OCI-LY1 (cell line): ENCODE measurements at regions not wholly inside any gene's neighbourhood (a gene's known extent, or its start where the extent isn't known, plus 50 kb on each side); places are given as distances from the start of the nearest gene placed in this dataset.

Experiments
- H2AFZ ChIP-seq: fragments of 200-600 bp; sonication (generic), shearing (Covaris generic); 2 replicates; pipeline ENCODE4 v1.6.0; 2014; ENCODE audit warnings: antibody characterized with exemption, mild to moderate bottlenecking, low read length
- H3F3A ChIP-seq: fragments of 200-600 bp; sonication (generic), shearing (Covaris generic); 2 replicates; pipeline ENCODE4 v1.6.0; 2014; ENCODE audit warnings: mild to moderate bottlenecking, antibody characterized with exemption, low read length, moderate library complexity; ENCODE audit not compliant: insufficient read depth
- H3K27ac ChIP-seq: fragments of 200-600 bp; sonication (generic); 2 replicates; pipeline ENCODE4 v1.5.1; 2014; ENCODE audit warnings: low read length, mixed run types, mild to moderate bottlenecking, low read depth; ENCODE audit not compliant: poor library complexity, severe bottlenecking
- H3K27me3 ChIP-seq: fragments of 200-600 bp; sonication (generic); 2 replicates; pipeline ENCODE4 v1.6.0; 2014; ENCODE audit warnings: antibody characterized with exemption, mild to moderate bottlenecking, low read length, moderate library complexity; ENCODE audit not compliant: insufficient read depth
- H3K36me3 ChIP-seq: fragments of 200-600 bp; sonication (generic); 2 replicates; pipeline ENCODE4 v1.6.1; 2014; ENCODE audit warnings: mild to moderate bottlenecking, antibody characterized with exemption, low read length, moderate library complexity, mixed read lengths; ENCODE audit not compliant: insufficient read depth
- H3K4me1 ChIP-seq: fragments of 200-600 bp; sonication (generic); 2 replicates; pipeline ENCODE4 v1.5.1; 2014; ENCODE audit warnings: mild to moderate bottlenecking, low read length, moderate library complexity; ENCODE audit not compliant: insufficient read depth, severe bottlenecking
- H3K4me2 ChIP-seq: fragments of 200-600 bp; sonication (generic), shearing (Covaris generic); 2 replicates; pipeline ENCODE4 v1.6.1; 2014; ENCODE audit warnings: low read length
- H3K4me3 ChIP-seq: fragments of 200-600 bp; sonication (generic); 2 replicates; pipeline ENCODE4 v1.5.1; 2014; ENCODE audit warnings: low read length, low read depth, mild to moderate bottlenecking, mixed read lengths; ENCODE audit not compliant: poor library complexity, severe bottlenecking
- H3K79me2 ChIP-seq: fragments of 200-600 bp; shearing (Covaris generic); 2 replicates; pipeline ENCODE4 v1.6.1; 2016; ENCODE audit warnings: mixed run types, low read length, mixed read lengths; ENCODE audit not compliant: insufficient read depth
- H3K9ac ChIP-seq: fragments of 200-600 bp; sonication (generic), shearing (Covaris generic); 2 replicates; pipeline ENCODE4 v1.6.1; 2014; ENCODE audit warnings: mild to moderate bottlenecking, low read length, mixed read lengths
- H3K9me2 ChIP-seq: fragments of 200-600 bp; sonication (generic), shearing (Covaris generic); 2 replicates; pipeline ENCODE4 v1.6.1; 2014; ENCODE audit warnings: low read depth, mild to moderate bottlenecking, low read length, mixed read lengths
- H3K9me3 ChIP-seq: fragments of 200-600 bp; shearing (Covaris generic); 2 replicates; pipeline ENCODE4 v1.6.1; 2014; ENCODE audit warnings: low read length, mixed read lengths
- H4K20me1 ChIP-seq: fragments of 200-600 bp; sonication (generic), shearing (Covaris generic); 2 replicates; pipeline ENCODE4 v1.6.0; 2016; ENCODE audit warnings: mild to moderate bottlenecking, low read length; ENCODE audit not compliant: insufficient read depth
- CTCF ChIP-seq: fragments of 200-600 bp; sonication (generic), shearing (Covaris generic); IDR thresholded peaks from 2 replicates; pipeline ENCODE4 v1.5.1; 2017; ENCODE audit warnings: mild to moderate bottlenecking, antibody characterized with exemption, low read length, moderate library complexity, mixed read lengths
- EZH2 ChIP-seq: fragments of 200-600 bp; sonication (generic), shearing (Covaris generic); IDR thresholded peaks from 2 replicates; pipeline ENCODE4 v1.8.0; 2017; ENCODE audit warnings: borderline replicate concordance, mixed run types, mild to moderate bottlenecking, antibody characterized with exemption, low read length, moderate library complexity, mixed read lengths

- TF ChIP-seq EZH2 (no peak), CTCF (no peak)
- Histone ChIP-seq H3K9me3 (no peaks in the 10 kb centered on the region), H4K20me1 (no peaks in the 10 kb centered on the region), H3K79me2 (no peaks in the 10 kb centered on the region), H3K27ac (no peak overlapping the region), H2AFZ (no peak overlapping the region), H3K4me2 (no peak overlapping the region), H3K27me3 (no peaks in the 10 kb centered on the region), H3F3A (no peaks in the 10 kb centered on the region), H3K9me2 (no peaks in the 10 kb centered on the region), H3K9ac (no peak overlapping the region), H3K36me3 (no peaks in the 10 kb centered on the region), H3K4me1 (no peaks in the 10 kb centered on the region), H3K4me3 (no peak overlapping the region)
Measured at GRCh38 chr2:147122944-147123343, 721.9 kb upstream of the ACVR2A start.

GRCh38 chr2:147110962-147111361 is 733.9 kb upstream of the ACVR2A start:
- no peaks in the 10 kb centered on the region for H4K20me1 ChIP-seq
- no peak overlapping the region for H3K27ac ChIP-seq
- H3K27me3 ChIP-seq, result no peaks in the 10 kb centered on the region
- H3K79me2 ChIP-seq, result no peaks in the 10 kb centered on the region
- no peak overlapping the region for H3K9ac ChIP-seq
- H3F3A ChIP-seq, result no peaks in the 10 kb centered on the region
- no peaks in the 10 kb centered on the region for H3K4me1 ChIP-seq
- TF ChIP-seq EZH2 (no peak), CTCF (no peak)
- H3K9me3 ChIP-seq, result no peaks in the 10 kb centered on the region
- H3K9me2 ChIP-seq, result no peaks in the 10 kb centered on the region
- H3K4me2 ChIP-seq, result no peak overlapping the region
- no peak overlapping the region for H3K4me3 ChIP-seq
- no peak overlapping the region for H2AFZ ChIP-seq
- no peaks in the 10 kb centered on the region for H3K36me3 ChIP-seq

- Histone ChIP-seq H3K4me3 (no peak overlapping the region), H2AFZ (no peak overlapping the region), H3K27ac (no peak overlapping the region), H3K4me2 (no peak overlapping the region), H4K20me1 (no peaks in the 10 kb centered on the region), H3K27me3 (no peaks in the 10 kb centered on the region), H3K9me3 (no peaks in the 10 kb centered on the region), H3K36me3 (no peaks in the 10 kb centered on the region), H3K79me2 (no peaks in the 10 kb centered on the region), H3K4me1 (no peaks in the 10 kb centered on the region), H3F3A (no peaks in the 10 kb centered on the region), H3K9me2 (no peaks in the 10 kb centered on the region), H3K9ac (no peak overlapping the region)
- TF ChIP-seq EZH2 (no peak), CTCF (no peak)
Measured at GRCh38 chr2:147110317-147110716, 734.5 kb upstream of the ACVR2A start.
